Adrenal gland (tissue), 9 donors: ENCODE measurements at regions not wholly inside any gene's neighbourhood (a gene's known extent, or its start where the extent isn't known, plus 50 kb on each side); places are given as distances from the start of the nearest gene placed in this dataset.
"Not testable (repeated sequence)": the region's sequence is repeated elsewhere in the genome, so short reads cannot be mapped to it uniquely, and the experiment has no call there.

Experiments
- DNase-seq, 7 donors: peaks; one replicate each; pipeline ENCODE4 v3.0.0-alpha.2; 2019 to 2020
- H3K27ac ChIP-seq, 5 donors: fragments of 200-600 bp; sonication (generic) in 4 of 5; 1 replicate in 3 of 5; 2 replicates in 2 of 5; pipeline versions ENCODE4 v1.5.1 to v1.8.0; 2016 to 2020; ENCODE audit warnings: mild to moderate bottlenecking in 1 of 5
- H3K27me3 ChIP-seq: fragments of 200-600 bp; 2 replicates; pipeline ENCODE4 v1.8.0; 2021
- H3K36me3 ChIP-seq, 2 donors: fragments of 200-600 bp; replicated peaks in 1 of 2; 1 replicate in 1 of 2; 2 replicates in 1 of 2; pipeline versions ENCODE4 v1.5.1 to v1.8.0; 2018 to 2022
- H3K4me1 ChIP-seq, 2 donors: fragments of 200-600 bp; replicated peaks in 1 of 2; 1 replicate in 1 of 2; 2 replicates in 1 of 2; pipeline versions ENCODE4 v1.5.1 to v1.8.0; 2018 to 2021
- H3K4me3 ChIP-seq, 4 donors: fragments of 200-600 bp; sonication (generic) in 3 of 4; one replicate each; pipeline ENCODE4 v1.5.1; 2016 to 2018
- H3K9me3 ChIP-seq, 3 donors: fragments of 200-600 bp; sonication (generic) in 1 of 3; replicated peaks in 1 of 3; 1 replicate in 2 of 3; 2 replicates in 1 of 3; pipeline versions ENCODE4 v1.5.1 to v1.8.0; 2016 to 2021
- CTCF ChIP-seq, 6 experiments: fragments of 450-650 bp in 4 of 6; fragments of 200-600 bp in 2 of 6; sonication (generic) in 1 of 6; IDR thresholded peaks; 1 replicate in 5 of 6; 2 replicates in 1 of 6; pipeline versions ENCODE4 v1.5.1 to v1.8.0; 2016 to 2021; ENCODE audit warnings: antibody characterized with exemption in 6 of 6, mild to moderate bottlenecking in 2 of 6, moderate library complexity in 1 of 6
- POLR2A ChIP-seq, 2 donors: fragments of 450-650 bp; IDR thresholded peaks; one replicate each; pipeline ENCODE4 v1.6.1; 2017; ENCODE audit warnings: antibody characterized with exemption in 2 of 2, mild to moderate bottlenecking in 2 of 2, moderate library complexity in 1 of 2
- WGBS, 4 donors: extraction: QIAGEN DNeasy Blood & Tissue Kit in 2 of 4; methylation state at CpG; one replicate each; pipeline versions ENCODE4 v1.1.5 to v1.1.7; 2013 to 2017; 5-methylcytosine and 5-hydroxymethylcytosine counted together
- intact Hi-C, 2 donors: fragments of 100-400 bp; cut with DNase I; formaldehyde crosslinking; loops; one replicate each; pipeline versions ENCODE4 v1.14.1 to v1.15.0; 2022 to 2023
- donor health status: healthy with polysubstance abuse.
- donor health status: Bipolar disorder and iron deficiency.
- donor health status: DM: yes; HTN: yes; CAD: no.
- donor health status: DM: no; HTN: no; CAD: no.
- donor health status: DM: no; HTN: no; CAD: no.

- Histone ChIP-seq H3K27me3 (no peaks in the 10 kb centered on the region), H3K9me3 (no peaks in the 10 kb centered on the region), H3K36me3 (no peaks in the 10 kb centered on the region), H3K4me1 (no peaks in the 10 kb centered on the region), H3K27ac (no peak overlapping the region), H3K4me3 (no peak overlapping the region)
- TF ChIP-seq CTCF (IDR thresholded peaks at IDR 0.05) (no peak), POLR2A (IDR thresholded peaks at IDR 0.05) (no peak)
- WGBS, 4 donors = 50 to 63% (median 58%) methylated on average over 3 of the region's 3 CpGs
- no peak for DNase-seq
- intact Hi-C loops = no loop called here
Observed at GRCh38 chr1:188719735-188720134, 1757.9 kb downstream of the BRINP3 start.

DNA sequence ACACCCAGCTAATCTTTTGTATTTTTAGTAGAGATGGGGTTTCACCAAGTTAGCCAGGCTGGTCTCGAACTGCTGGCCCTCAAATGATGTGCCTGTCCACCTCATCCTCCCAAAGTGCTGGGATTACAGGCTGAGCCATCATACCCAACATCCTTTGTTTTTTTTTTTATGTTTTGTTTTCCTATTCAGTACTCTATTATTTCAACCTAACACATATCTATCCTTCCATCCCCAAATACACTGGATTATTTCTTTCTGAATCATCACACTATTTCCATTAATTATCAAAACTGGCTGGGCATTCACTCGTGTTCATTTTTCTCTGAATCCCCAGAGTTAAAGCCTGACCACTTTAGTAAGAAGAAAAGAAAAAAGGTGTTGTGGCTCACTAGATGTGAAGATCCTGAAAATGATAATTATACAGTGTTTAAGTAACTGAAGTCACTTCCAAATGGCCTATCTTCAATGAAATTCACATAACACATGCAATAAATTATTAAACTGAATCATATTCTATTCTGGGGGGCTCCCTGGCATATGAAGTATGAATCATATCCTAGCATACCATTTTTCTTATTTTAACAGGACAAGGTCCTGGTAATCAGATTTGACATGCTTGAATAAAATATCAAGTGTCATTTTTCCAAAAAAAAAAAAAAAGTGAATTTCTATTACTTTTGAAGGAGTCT, 1754.2 kb downstream of the BRINP3 start:
- Histone ChIP-seq H3K9me3 (no peaks in the 10 kb centered on the region), H3K4me3 (no peak overlapping the region), H3K4me1 (no peaks in the 10 kb centered on the region), H3K27me3 (no peaks in the 10 kb centered on the region), H3K36me3 (no peaks in the 10 kb centered on the region), H3K27ac (no peak overlapping the region)
- DNase-seq = no peak
- no peak for TF ChIP-seq POLR2A (IDR thresholded peaks at IDR 0.05)
- no peak for TF ChIP-seq CTCF (IDR thresholded peaks at IDR 0.05)
- WGBS, 4 donors = 51 to 66% (median 60%) methylated on average over 2 of the region's 2 CpGs
- intact Hi-C loops = no loop called here

DNA sequence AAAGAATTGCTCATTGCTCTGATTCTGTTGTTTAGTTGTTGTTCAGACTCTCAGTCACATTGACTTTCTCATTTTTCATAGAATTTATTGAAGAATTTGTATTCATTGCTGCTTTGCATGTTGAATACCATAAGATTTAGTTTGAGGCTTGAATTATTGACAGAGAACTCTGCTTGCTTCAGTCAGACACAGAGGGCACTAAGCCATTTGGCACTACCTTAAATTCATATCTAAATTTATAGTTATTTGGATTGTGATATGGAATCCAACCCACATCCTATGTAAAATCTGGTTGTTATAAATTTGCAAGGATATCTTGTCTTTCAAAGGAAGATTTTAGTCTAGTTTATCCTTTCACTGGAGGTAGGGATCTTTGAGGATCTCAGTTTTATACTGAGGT, 1748.6 kb downstream of the BRINP3 start:
- Histone ChIP-seq H3K9me3 (no peaks in the 10 kb centered on the region), H3K27me3 (no peaks in the 10 kb centered on the region), H3K27ac (no peak overlapping the region), H3K36me3 (no peaks in the 10 kb centered on the region), H3K4me1 (no peaks in the 10 kb centered on the region), H3K4me3 (no peak overlapping the region)
- no peak for DNase-seq
- TF ChIP-seq POLR2A (IDR thresholded peaks at IDR 0.05) (no peak), CTCF (IDR thresholded peaks at IDR 0.05) (no peak)
- intact Hi-C loops = no loop called here

GRCh38 chr1:188735567-188735966, 1742.1 kb downstream of the BRINP3 start:
- TF ChIP-seq POLR2A (IDR thresholded peaks at IDR 0.05) (no peak), CTCF (IDR thresholded peaks at IDR 0.05) (no peak)
- no peaks in the 10 kb centered on the region for H3K9me3 ChIP-seq
- no peak overlapping the region for H3K4me3 ChIP-seq
- intact Hi-C loops = no loop called here
- H3K27me3 ChIP-seq = no peaks in the 10 kb centered on the region
- no peak overlapping the region for H3K27ac ChIP-seq
- DNase-seq = no peak
- no peaks in the 10 kb centered on the region for H3K4me1 ChIP-seq
- WGBS, 4 donors = 74 to 81% (median 78%) methylated on average over 4 of the region's 4 CpGs
- H3K36me3 ChIP-seq = no peaks in the 10 kb centered on the region

GRCh38 chr1:188749275-188749674, 1728.4 kb downstream of the BRINP3 start:
- H3K27ac ChIP-seq, intact Hi-C loops, H3K9me3 ChIP-seq, H3K36me3 ChIP-seq, H3K27me3 ChIP-seq, H3K4me3 ChIP-seq, H3K4me1 ChIP-seq, DNase-seq: not testable (repeated sequence)
- 39 to 46% (median 44%) methylated on average over 3 of the region's 3 CpGs for WGBS, 4 donors

- H3K27me3 ChIP-seq, H3K4me3 ChIP-seq, H3K27ac ChIP-seq, H3K36me3 ChIP-seq, H3K9me3 ChIP-seq, H3K4me1 ChIP-seq, DNase-seq, intact Hi-C loops: not testable (repeated sequence)
- WGBS, 4 donors = 70 to 77% (median 75%) methylated on average over 3 of the region's 3 CpGs
Observed at GRCh38 chr1:188752027-188752426, 1725.6 kb downstream of the BRINP3 start.

DNA sequence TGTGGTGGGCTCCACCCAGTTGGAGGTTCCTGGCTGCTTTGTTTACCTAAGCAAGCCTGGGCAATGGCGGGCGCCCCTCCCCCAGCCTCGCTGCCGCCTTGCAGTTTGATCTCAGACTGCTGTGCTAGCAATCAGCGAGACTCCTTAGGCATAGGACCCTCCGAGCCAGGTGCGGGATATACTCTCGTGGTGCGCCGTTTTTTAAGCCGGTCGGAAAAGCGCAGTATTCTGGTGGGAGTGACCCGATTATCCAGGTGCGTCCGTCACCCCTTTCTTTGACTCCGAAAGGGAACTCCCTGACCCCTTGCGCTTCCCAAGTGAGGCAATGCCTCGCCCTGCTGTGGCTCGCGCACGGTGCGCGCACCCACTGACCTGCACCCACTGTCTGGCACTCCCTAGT, 1719.9 kb downstream of the BRINP3 start:
- intact Hi-C loops, DNase-seq, H3K27ac ChIP-seq, H3K36me3 ChIP-seq, H3K9me3 ChIP-seq, H3K27me3 ChIP-seq, H3K4me3 ChIP-seq, H3K4me1 ChIP-seq: not testable (repeated sequence)
- WGBS, 4 donors = 82 to 94% (median 87%) methylated on average over 13 to 24 of the region's 24 CpGs
